A673 (cell line): ENCODE measurements at regions not wholly inside any gene's neighbourhood (a gene's known extent, or its start where the extent isn't known, plus 50 kb on each side); places are given as distances from the start of the nearest gene placed in this dataset.

ENCODE experiments used
- CTCF ChIP-seq: fragments of 300-800, 200-600 bp; sonication (generic); conservative IDR thresholded peaks from 2 replicates; pipeline ENCODE4 v1.5.1; 2017; ENCODE audit warnings: low read depth, mild to moderate bottlenecking, antibody characterized with exemption, low read length, moderate library complexity, mixed read lengths
- EZH2 ChIP-seq: fragments of 200-600 bp; sonication (generic); IDR thresholded peaks from 2 replicates; pipeline ENCODE4 v1.6.1; 2017; ENCODE audit warnings: borderline replicate concordance, low read depth, mild to moderate bottlenecking, mixed read lengths, antibody characterized with exemption, low read length; ENCODE audit not compliant: poor library complexity, severe bottlenecking

GRCh38 chr14:100472491-100472890, 114.7 kb downstream of the BEGAIN start:
- no peak for TF ChIP-seq CTCF
- no peak for TF ChIP-seq EZH2
